Epidermal melanocyte (primary cell): ENCODE measurements at regions not wholly inside any gene's neighbourhood (a gene's known extent, or its start where the extent isn't known, plus 50 kb on each side); places are given as distances from the start of the nearest gene placed in this dataset.
"Not testable (repeated sequence)": the region's sequence is repeated elsewhere in the genome, so short reads cannot be mapped to it uniquely, and the experiment has no call there.

Experiments used
- DNase-seq: peaks from one replicate; pipeline ENCODE4 v3.0.0; 2011; ENCODE audit warnings: low spot score; ENCODE audit not compliant: insufficient read length

GRCh38 chr22:47621253-47621652 lies 858.8 kb downstream of the TBC1D22A start:
- no peak for DNase-seq

GRCh38 chr22:47620391-47620790 lies 857.9 kb downstream of the TBC1D22A start:
- DNase-seq, result no peak

GRCh38 chr22:47619631-47620030 lies 857.2 kb downstream of the TBC1D22A start:
- DNase-seq, result no peak

GRCh38 chr22:47618180-47619010 lies 855.9 kb downstream of the TBC1D22A start:
- no peak for DNase-seq

GRCh38 chr22:47617186-47617585 lies 854.7 kb downstream of the TBC1D22A start:
- no peak for DNase-seq

GRCh38 chr22:47616396-47617020 lies 854.1 kb downstream of the TBC1D22A start:
- DNase-seq, result no peak

GRCh38 chr22:47615051-47615450 lies 852.6 kb downstream of the TBC1D22A start:
- no peak for DNase-seq

GRCh38 chr22:47613606-47614350 lies 851.3 kb downstream of the TBC1D22A start:
- no peak for DNase-seq

- DNase-seq, result not testable (repeated sequence)
Observed at GRCh38 chr22:47613181-47613580, 850.7 kb downstream of the TBC1D22A start.

GRCh38 chr22:47612311-47612910 lies 850.0 kb downstream of the TBC1D22A start:
- no peak for DNase-seq

- no peak for DNase-seq
Observed at GRCh38 chr22:47610764-47611163, 848.3 kb downstream of the TBC1D22A start.

- no peak for DNase-seq
Observed at GRCh38 chr22:47610281-47610680, 847.8 kb downstream of the TBC1D22A start.

GRCh38 chr22:47609653-47610052 lies 847.2 kb downstream of the TBC1D22A start:
- DNase-seq, result no peak

GRCh38 chr22:47608421-47608820 lies 846.0 kb downstream of the TBC1D22A start:
- DNase-seq, result no peak

GRCh38 chr22:47607486-47607885 lies 845.0 kb downstream of the TBC1D22A start:
- no peak for DNase-seq

- no peak for DNase-seq
Observed at GRCh38 chr22:47606426-47606825, 844.0 kb downstream of the TBC1D22A start.

GRCh38 chr22:47605886-47606285 lies 843.4 kb downstream of the TBC1D22A start:
- DNase-seq, result no peak

- no peak for DNase-seq
Observed at GRCh38 chr22:47605441-47605840, 843.0 kb downstream of the TBC1D22A start.

GRCh38 chr22:47604563-47604962 lies 842.1 kb downstream of the TBC1D22A start:
- no peak for DNase-seq

- no peak for DNase-seq
Observed at GRCh38 chr22:47602732-47603131, 840.3 kb downstream of the TBC1D22A start.

- DNase-seq, result no peak
Observed at GRCh38 chr22:47601666-47602065, 839.2 kb downstream of the TBC1D22A start.
